ENCODE measurements at regions not wholly inside any gene's neighbourhood (a gene's known extent, or its start where the extent isn't known, plus 50 kb on each side); places are given as distances from the start of the nearest gene placed in this dataset.
"Not testable (repeated sequence)": the region's sequence is repeated elsewhere in the genome, so short reads cannot be mapped to it uniquely, and the experiment has no call there.

DNA sequence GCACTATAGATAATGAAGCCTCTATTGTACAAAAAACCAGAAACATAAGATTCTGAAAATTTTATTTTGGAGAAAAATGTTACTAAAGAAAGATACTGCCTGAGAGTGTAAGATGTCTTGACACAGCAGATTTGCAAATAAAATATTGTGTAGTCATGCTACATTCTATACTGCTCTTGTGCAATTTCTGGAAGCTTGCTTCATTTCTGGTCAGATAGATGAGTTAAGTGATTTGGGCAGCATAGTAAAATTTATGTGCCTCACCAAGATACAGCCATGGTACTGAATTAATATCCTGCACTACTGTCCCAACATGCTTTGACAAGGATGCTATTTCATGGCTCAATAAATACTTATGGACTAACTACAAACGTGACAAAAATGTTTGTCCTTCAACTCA lies 55.1 kb upstream of the STARD13 start:
- no peak for FAIRE-seq

- FAIRE-seq, result peak; percentile 93
These were observed 56.4 kb upstream of the STARD13 start for GRCh38 chr13:33341861-33342452.

GRCh38 chr13:33345842-33346241 lies 60.3 kb upstream of the STARD13 start:
- FAIRE-seq, result no peak

DNA sequence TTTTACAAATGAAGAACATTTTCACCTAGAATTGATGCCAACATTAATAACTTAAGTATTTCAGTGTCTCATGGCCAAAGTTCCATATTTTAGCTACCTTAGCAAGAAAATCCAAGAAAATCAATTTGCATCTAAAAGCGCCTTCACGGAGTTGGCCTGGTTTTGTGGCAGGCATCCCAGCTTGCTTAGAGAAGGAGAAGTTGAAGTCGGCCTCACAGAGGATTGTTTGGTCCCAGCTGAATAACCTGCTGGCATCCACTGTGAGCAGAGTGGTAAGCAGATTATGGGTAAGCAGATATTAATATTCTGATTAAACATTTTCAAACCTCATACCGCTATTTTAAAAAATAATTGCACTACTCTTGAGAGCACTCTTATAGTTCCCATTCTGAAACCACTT lies 62.3 kb upstream of the STARD13 start:
- FAIRE-seq, result no peak

DNA sequence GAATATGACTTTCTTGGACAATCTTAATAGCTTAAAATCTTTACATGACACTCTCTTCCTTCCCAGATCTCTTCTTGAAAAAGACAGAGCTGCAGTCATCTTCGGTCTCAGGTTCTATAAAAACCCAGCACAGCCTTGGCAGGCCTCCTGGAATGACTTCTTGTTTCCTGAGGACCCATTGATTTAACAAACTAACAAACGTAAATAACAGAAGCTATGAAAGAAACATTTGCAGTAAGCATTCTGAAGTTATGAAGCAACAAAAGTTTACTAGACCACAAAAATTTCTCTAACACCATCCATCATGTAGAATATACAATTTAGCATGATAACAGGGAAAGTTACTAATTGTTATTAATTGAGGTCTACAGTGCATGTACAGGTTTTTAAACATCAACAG lies 62.8 kb upstream of the STARD13 start:
- no peak for FAIRE-seq

DNA sequence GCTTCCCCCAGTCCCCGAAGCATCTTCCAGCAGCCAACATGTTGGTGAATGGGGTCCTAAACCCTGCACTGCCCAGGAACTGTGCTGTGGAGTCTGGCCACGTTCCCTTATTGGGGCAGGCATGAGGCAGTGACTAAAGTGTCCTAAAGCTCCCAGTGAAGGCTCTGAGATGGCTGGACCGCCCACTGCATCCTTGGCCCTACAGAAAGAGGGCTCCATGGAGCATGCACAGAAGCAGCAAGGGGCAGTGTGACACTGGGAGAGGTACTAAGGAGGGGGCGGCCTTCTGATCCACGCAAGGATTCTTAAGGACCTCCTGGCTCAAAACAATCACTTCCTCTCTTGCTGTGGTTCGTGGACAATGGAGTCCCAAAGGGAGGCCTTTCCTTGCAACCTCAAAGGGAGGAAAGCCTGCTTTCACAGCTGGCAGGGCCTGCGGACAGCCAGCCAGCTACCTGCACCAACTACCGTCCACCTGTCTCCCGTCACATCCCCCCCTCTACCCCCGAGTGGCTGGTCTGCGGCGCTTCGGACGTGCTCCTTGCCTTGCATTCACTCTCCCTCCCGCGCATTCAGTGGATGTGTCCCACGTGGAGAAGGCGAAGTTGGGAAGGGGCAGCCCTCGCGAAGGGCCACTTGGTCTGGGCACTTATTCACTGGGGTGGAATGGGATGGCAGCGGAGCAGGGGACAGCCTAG lies 63.9 kb upstream of the STARD13 start:
- FAIRE-seq, result no peak

GRCh38 chr13:33349986-33350826 lies 64.7 kb upstream of the STARD13 start:
- FAIRE-seq, result no peak

- FAIRE-seq, result no peak
These were observed 65.8 kb upstream of the STARD13 start for GRCh38 chr13:33351319-33351718.

GRCh38 chr13:33352041-33352440 lies 66.5 kb upstream of the STARD13 start:
- no peak for FAIRE-seq

GRCh38 chr13:33352526-33352925 lies 67.0 kb upstream of the STARD13 start:
- no peak for FAIRE-seq

DNA sequence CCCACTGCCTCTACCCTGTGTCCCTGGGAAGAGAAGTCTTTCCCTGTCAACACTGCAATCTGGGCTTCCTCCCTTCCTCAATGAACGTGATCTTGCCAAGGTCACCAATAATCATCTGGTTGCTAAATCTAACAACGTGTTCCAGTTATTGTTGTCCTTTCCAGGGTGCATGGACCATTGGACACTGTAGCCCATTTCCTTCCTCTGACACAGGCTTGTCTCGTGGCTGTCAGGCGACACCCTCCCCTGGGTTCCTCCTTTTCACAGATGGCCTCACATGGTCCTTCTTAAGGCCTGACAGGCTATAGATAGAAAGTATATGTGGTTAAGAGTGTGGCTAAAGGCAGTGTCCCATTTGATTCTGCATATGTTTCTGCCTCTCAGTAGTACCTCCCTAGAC lies 67.7 kb upstream of the STARD13 start:
- FAIRE-seq, result no peak

- FAIRE-seq, result no peak
These were observed 68.1 kb upstream of the STARD13 start for GRCh38 chr13:33353646-33354045.

- FAIRE-seq, result no peak
These were observed 69.8 kb upstream of the STARD13 start for GRCh38 chr13:33355201-33355895.

DNA sequence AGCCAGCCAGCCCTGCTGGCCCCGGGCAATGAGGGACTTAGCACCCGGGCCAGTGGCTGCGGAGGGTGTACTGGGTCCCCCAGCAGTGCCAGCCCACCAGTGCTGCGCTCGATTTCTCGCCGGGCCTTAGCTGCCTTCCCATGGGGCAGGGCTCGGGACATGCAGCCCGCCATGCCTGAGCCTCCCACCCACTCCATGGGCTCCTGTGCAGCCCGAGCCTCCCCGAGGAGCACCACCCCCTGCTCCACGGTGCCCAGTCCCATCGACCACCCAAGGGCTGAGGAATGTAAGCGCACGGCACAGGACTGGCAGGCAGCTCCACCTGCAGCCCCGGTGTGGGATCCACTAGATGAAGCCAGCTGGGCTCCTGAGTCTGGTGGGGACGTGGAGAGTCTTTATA lies 72.5 kb upstream of the STARD13 start:
- not testable (repeated sequence) for FAIRE-seq

- FAIRE-seq, result no peak
These were observed 77.6 kb upstream of the STARD13 start for GRCh38 chr13:33362986-33363727.

DNA sequence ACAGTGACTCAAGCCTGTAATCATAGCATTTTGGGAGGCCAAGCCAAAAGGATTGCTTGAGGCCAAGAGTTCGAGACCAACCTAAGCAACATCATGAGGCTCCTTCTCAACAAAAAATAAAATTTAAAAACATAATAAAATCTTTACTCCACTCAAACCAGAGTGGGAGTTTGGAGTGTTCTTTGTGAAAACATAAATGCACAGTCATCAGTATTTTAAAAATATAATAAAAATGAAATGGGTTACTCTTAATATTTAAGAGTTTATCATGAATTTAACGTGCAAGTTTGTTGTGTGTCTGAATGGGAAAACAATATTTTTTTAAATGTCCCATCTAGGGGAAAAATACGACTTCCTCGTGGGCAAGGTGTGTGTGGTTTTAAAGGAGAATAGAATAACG lies 78.6 kb upstream of the STARD13 start:
- no peak for FAIRE-seq

DNA sequence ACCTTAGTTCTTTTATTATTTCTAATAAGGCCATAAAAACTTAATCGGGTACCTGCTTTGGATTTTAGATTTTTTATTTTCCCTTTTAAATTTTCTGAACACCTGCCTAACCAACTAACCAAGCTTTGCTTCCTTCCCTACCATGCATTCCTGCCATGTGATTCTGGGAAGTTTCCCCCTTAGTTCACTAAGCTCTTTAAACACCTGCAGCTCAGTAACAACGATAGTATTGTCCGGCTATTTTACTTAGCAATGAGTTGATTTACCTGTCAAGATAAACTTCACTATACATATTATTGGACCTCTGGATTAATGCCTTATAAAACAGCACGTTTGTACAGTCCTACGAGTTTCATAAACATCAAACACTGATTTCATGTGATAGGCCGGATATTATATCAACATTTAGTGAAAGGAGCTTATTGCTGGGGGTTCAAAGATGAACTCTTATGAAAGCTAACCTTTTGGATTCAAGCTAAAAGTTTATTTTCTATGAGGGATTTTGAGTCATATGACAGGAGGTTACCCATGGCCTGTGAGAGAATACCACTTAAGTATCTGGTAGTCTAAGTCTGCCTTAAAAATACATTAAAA lies 81.0 kb upstream of the STARD13 start:
- no peak for FAIRE-seq

DNA sequence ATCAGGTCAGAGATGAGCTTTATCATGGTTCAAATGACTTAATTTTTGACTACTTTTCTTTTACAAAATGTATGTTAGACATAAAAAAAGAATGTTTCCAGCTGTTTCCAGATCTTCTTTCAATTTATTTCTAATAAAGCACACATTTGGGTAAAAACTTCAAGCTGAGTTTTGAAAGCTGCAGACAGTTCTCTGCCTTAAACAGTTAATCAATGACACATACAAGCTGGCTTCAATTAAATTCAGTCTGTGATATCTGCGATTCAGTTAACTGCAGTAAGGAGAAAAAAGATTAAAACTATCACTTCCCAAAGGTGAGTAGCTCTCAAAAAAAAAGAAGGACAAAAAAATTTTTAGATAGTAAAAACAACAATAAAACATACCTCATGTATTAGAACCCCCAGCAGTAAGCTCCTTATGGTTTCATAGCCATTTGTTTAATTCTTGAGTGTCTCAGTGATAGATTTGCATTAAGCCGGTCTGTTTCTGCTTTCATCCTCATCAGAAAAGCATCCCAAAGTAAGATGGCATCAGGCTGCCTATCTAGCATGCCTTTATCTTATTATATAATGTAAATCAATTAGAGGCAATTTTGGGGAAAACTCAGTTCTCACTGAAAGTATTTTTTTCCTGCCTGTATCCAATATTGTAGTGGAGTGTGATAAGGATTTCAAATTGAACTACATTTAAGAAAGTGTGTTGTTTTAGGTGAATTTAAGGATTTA lies 81.8 kb upstream of the STARD13 start:
- peak; percentile 72 for FAIRE-seq

DNA sequence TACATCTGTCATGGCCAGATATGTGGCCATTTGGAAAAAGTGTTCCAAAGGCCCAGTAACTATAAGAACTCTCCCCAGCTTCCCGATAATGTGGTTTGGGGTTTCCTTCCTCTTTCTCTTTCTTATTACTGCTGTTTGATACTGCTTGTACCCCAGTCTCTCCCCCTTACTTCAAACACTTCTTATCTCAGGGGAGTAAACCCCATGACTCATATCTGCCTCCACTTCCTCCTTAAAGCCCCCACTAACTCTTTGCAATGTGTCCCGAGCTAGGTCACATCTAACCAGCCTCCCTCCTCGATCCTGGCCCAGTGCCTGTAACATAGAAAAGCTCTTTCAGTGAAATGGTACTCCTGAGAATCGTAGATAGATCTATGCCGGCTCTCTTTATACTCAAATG lies 82.4 kb upstream of the STARD13 start:
- FAIRE-seq, result no peak

GRCh38 chr13:33369073-33369472 lies 83.5 kb upstream of the STARD13 start:
- no peak for FAIRE-seq

GRCh38 chr13:33372251-33372919 lies 86.8 kb upstream of the STARD13 start:
- no peak for FAIRE-seq

All from islet of Langerhans (tissue), 1 donor.